Activated T-helper 1 cell treated with anti-CD3 and anti-CD28 coated beads, Interleukin-12 subunit alpha, Interleukin-12 subunit beta, Interleukin-2, Interleukin-4 antibody, amounts not matched to agents 30 ng/mL and 10 ng/mL and 1 ng/mL, durations not matched to agents 14 hours and 24 hours and 36 hours (primary cell): ENCODE measurements at regions not wholly inside any gene's neighbourhood (a gene's known extent, or its start where the extent isn't known, plus 50 kb on each side); places are given as distances from the start of the nearest gene placed in this dataset.

Experiments used
- DNase-seq: peaks from one replicate; pipeline ENCODE4 v3.0.0; 2021; ENCODE audit warnings: low spot score
- H3K27ac Mint-ChIP-seq: one replicate; pipeline ENCODE4 v1.8.0; 2021; ENCODE audit warnings: mild to moderate bottlenecking, mixed read lengths
- H3K27me3 Mint-ChIP-seq: one replicate; pipeline ENCODE4 v1.8.0; 2022; ENCODE audit warnings: mild to moderate bottlenecking, moderate library complexity, mixed read lengths; ENCODE audit not compliant: insufficient read depth
- H3K36me3 Mint-ChIP-seq: one replicate; pipeline ENCODE4 v1.8.0; 2021; ENCODE audit warnings: low read depth, mixed read lengths
- H3K4me1 Mint-ChIP-seq: one replicate; pipeline ENCODE4 v1.8.0; 2021; ENCODE audit warnings: low read depth, mixed read lengths
- H3K4me3 Mint-ChIP-seq: one replicate; pipeline ENCODE4 v1.8.0; 2021; ENCODE audit warnings: mild to moderate bottlenecking, moderate library complexity, mixed read lengths
- H3K9me3 Mint-ChIP-seq: one replicate; pipeline ENCODE4 v1.8.0; 2021; ENCODE audit warnings: mixed read lengths
- intact Hi-C: fragments of 100-400 bp; cut with micrococcal nuclease; formaldehyde crosslinking; loops from one replicate; pipeline ENCODE4 v1.15.1; 2024

GRCh38 chr15:100725121-100726069 is 123.0 kb downstream of the ASB7 start:
- intact Hi-C loops = no loop called here

GRCh38 chr15:100726070-100726420 is 123.7 kb downstream of the ASB7 start:
- Mint-ChIP-seq H3K27me3 (peaks cover 8% of the 10 kb centered on the region), H3K4me1 (no peaks in the 10 kb centered on the region), H3K36me3 (no peaks in the 10 kb centered on the region), H3K27ac (no peak overlapping the region), H3K9me3 (no peaks in the 10 kb centered on the region), H3K4me3 (no peak overlapping the region)
- intact Hi-C loops = no loop called here
- no peak for DNase-seq

More at GRCh38 chr15:100725121-100726069, 123.0 kb downstream of the ASB7 start:
- H3K9me3 Mint-ChIP-seq = no peaks in the 10 kb centered on the region
- H3K27ac Mint-ChIP-seq = no peak overlapping the region
- peaks cover 10% of the 10 kb centered on the region for H3K27me3 Mint-ChIP-seq
- no peak overlapping the region for H3K4me3 Mint-ChIP-seq
- DNase-seq = no peak
- no peaks in the 10 kb centered on the region for H3K4me1 Mint-ChIP-seq
- no peaks in the 10 kb centered on the region for H3K36me3 Mint-ChIP-seq

- no peaks in the 10 kb centered on the region for H3K36me3 Mint-ChIP-seq
- H3K27me3 Mint-ChIP-seq = peaks cover 8% of the 10 kb centered on the region
- no peaks in the 10 kb centered on the region for H3K9me3 Mint-ChIP-seq
- no peak for DNase-seq
- no peaks in the 10 kb centered on the region for H3K4me1 Mint-ChIP-seq
- H3K27ac Mint-ChIP-seq = no peak overlapping the region
- intact Hi-C loops = no loop called here
- no peak overlapping the region for H3K4me3 Mint-ChIP-seq
Observed at GRCh38 chr15:100726421-100727190, 124.2 kb downstream of the ASB7 start.

GRCh38 chr15:100727291-100727851 is 125.0 kb downstream of the ASB7 start:
- H3K27ac Mint-ChIP-seq = no peak overlapping the region
- H3K36me3 Mint-ChIP-seq = no peaks in the 10 kb centered on the region
- intact Hi-C loops = no loop called here
- peaks cover 8% of the 10 kb centered on the region for H3K27me3 Mint-ChIP-seq
- H3K4me3 Mint-ChIP-seq = no peak overlapping the region
- H3K4me1 Mint-ChIP-seq = no peaks in the 10 kb centered on the region
- H3K9me3 Mint-ChIP-seq = no peaks in the 10 kb centered on the region
- DNase-seq = no peak

- intact Hi-C loops = no loop called here
- H3K27me3 Mint-ChIP-seq = peaks cover 3% of the 10 kb centered on the region
- H3K4me1 Mint-ChIP-seq = no peaks in the 10 kb centered on the region
- no peaks in the 10 kb centered on the region for H3K36me3 Mint-ChIP-seq
- no peak for DNase-seq
- no peak overlapping the region for H3K4me3 Mint-ChIP-seq
- H3K27ac Mint-ChIP-seq = no peak overlapping the region
- peaks cover under 1% of the 10 kb centered on the region for H3K9me3 Mint-ChIP-seq
Observed at GRCh38 chr15:100728371-100729201, 126.2 kb downstream of the ASB7 start.

- no peaks in the 10 kb centered on the region for H3K36me3 Mint-ChIP-seq
- no peak overlapping the region for H3K27ac Mint-ChIP-seq
- H3K4me1 Mint-ChIP-seq = no peaks in the 10 kb centered on the region
- peaks cover 9% of the 10 kb centered on the region for H3K9me3 Mint-ChIP-seq
- no peak overlapping the region for H3K4me3 Mint-ChIP-seq
- no peak for DNase-seq
- H3K27me3 Mint-ChIP-seq = peaks cover 9% of the 10 kb centered on the region
- intact Hi-C loops = no loop called here
Observed at GRCh38 chr15:100729461-100729860, 127.1 kb downstream of the ASB7 start.

GRCh38 chr15:100730129-100730528 is 127.7 kb downstream of the ASB7 start:
- intact Hi-C loops = no loop called here
- Mint-ChIP-seq H3K36me3 (no peaks in the 10 kb centered on the region), H3K9me3 (peaks cover 9% of the 10 kb centered on the region), H3K4me1 (no peaks in the 10 kb centered on the region), H3K27ac (no peak overlapping the region), H3K27me3 (peaks cover 9% of the 10 kb centered on the region), H3K4me3 (no peak overlapping the region)
- no peak for DNase-seq

- no peaks in the 10 kb centered on the region for H3K36me3 Mint-ChIP-seq
- no peak for DNase-seq
- H3K4me1 Mint-ChIP-seq = no peaks in the 10 kb centered on the region
- intact Hi-C loops = no loop called here
- no peak overlapping the region for H3K27ac Mint-ChIP-seq
- H3K27me3 Mint-ChIP-seq = peaks cover 9% of the 10 kb centered on the region
- peaks cover 9% of the 10 kb centered on the region for H3K9me3 Mint-ChIP-seq
- no peak overlapping the region for H3K4me3 Mint-ChIP-seq
Observed at GRCh38 chr15:100730655-100731266, 128.4 kb downstream of the ASB7 start.

GRCh38 chr15:100731267-100732152 is 129.1 kb downstream of the ASB7 start:
- no peaks in the 10 kb centered on the region for H3K4me1 Mint-ChIP-seq
- no peaks in the 10 kb centered on the region for H3K36me3 Mint-ChIP-seq
- H3K27ac Mint-ChIP-seq = no peak overlapping the region
- H3K27me3 Mint-ChIP-seq = peaks cover 11% of the 10 kb centered on the region
- no peak for DNase-seq
- no peak overlapping the region for H3K4me3 Mint-ChIP-seq
- intact Hi-C loops = no loop called here
- peaks cover 9% of the 10 kb centered on the region for H3K9me3 Mint-ChIP-seq

- Mint-ChIP-seq H3K27me3 (peaks cover 11% of the 10 kb centered on the region), H3K9me3 (peaks cover 9% of the 10 kb centered on the region), H3K4me1 (no peaks in the 10 kb centered on the region), H3K36me3 (no peaks in the 10 kb centered on the region), H3K4me3 (no peak overlapping the region), H3K27ac (no peak overlapping the region)
- DNase-seq = no peak
- intact Hi-C loops = no loop called here
Observed at GRCh38 chr15:100732211-100733055, 130.0 kb downstream of the ASB7 start.
